22Rv1 (cell line): ENCODE measurements at regions not wholly inside any gene's neighbourhood (a gene's known extent, or its start where the extent isn't known, plus 50 kb on each side); places are given as distances from the start of the nearest gene placed in this dataset.

Experiments used
- ZFX ChIP-seq: fragments of 450-650 bp; IDR thresholded peaks from 2 replicates; pipeline ENCODE4 v1.6.1; 2017; ENCODE audit warnings: antibody characterized with exemption, borderline replicate concordance
- TF ChIP-seq, protein P1 (sequence below): fragments of 450-650 bp; IDR thresholded peaks from 2 replicates; pipeline ENCODE4 v1.5.1; 2017; ENCODE audit warnings: mild to moderate bottlenecking

DNA sequence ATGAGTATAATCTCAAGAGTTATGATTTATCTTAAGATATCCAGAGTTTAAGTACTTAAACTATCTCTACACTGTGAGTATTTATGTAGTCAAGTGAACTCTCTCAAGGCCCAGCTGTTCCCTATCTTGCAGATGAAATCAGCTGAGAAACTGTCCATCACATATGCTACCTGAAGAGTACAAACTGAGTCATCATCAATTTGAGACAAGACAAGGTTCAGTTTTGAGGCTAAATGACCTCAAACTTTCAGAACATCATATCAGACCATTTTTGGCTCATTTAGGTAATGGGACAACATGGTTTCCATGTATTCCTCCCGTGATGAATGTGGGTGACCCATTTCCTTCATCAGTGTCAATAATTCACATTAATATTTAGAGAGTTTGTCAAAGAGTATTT is 53.1 kb upstream of the AUTS2 start:
- TF ChIP-seq, protein P1, sequence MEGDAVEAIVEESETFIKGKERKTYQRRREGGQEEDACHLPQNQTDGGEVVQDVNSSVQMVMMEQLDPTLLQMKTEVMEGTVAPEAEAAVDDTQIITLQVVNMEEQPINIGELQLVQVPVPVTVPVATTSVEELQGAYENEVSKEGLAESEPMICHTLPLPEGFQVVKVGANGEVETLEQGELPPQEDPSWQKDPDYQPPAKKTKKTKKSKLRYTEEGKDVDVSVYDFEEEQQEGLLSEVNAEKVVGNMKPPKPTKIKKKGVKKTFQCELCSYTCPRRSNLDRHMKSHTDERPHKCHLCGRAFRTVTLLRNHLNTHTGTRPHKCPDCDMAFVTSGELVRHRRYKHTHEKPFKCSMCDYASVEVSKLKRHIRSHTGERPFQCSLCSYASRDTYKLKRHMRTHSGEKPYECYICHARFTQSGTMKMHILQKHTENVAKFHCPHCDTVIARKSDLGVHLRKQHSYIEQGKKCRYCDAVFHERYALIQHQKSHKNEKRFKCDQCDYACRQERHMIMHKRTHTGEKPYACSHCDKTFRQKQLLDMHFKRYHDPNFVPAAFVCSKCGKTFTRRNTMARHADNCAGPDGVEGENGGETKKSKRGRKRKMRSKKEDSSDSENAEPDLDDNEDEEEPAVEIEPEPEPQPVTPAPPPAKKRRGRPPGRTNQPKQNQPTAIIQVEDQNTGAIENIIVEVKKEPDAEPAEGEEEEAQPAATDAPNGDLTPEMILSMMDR = no peak
- TF ChIP-seq ZFX = no peak
